Activated naive CD8-positive, alpha-beta T cell treated with anti-CD3 and anti-CD28 coated beads, Interleukin-2, amount 10 ng/mL, durations not matched to agents 7 days and 5 days (primary cell): ENCODE measurements at regions not wholly inside any gene's neighbourhood (a gene's known extent, or its start where the extent isn't known, plus 50 kb on each side); places are given as distances from the start of the nearest gene placed in this dataset.

Experiments used
- ATAC-seq: fragments of 150-1000 bp; cut with Tn5 transposase; one replicate; pipeline ENCODE4 v1.10.0; 2021; ENCODE audit warnings: low read depth, moderate library complexity
- POLR2A ChIA-PET: fragments of 350-600 bp; sonication (Branson Sonifier 250); formaldehyde crosslinking; loops from one replicate; lab custom pipeline; 2021; ENCODE audit warnings: antibody characterized with exemption; lab: Charles Lee
- DNase-seq: peaks from one replicate; pipeline ENCODE4 v3.0.0; 2021
- H3K27ac Mint-ChIP-seq: one replicate; pipeline ENCODE4 v1.8.0; 2022; ENCODE audit warnings: mild to moderate bottlenecking, mixed read lengths
- H3K27me3 Mint-ChIP-seq: one replicate; pipeline ENCODE4 v1.8.0; 2022; ENCODE audit warnings: mild to moderate bottlenecking, moderate library complexity, mixed read lengths
- H3K36me3 Mint-ChIP-seq: one replicate; pipeline ENCODE4 v1.8.0; 2021; ENCODE audit warnings: mild to moderate bottlenecking, mixed read lengths
- H3K4me1 Mint-ChIP-seq: one replicate; pipeline ENCODE4 v1.8.0; 2021; ENCODE audit warnings: mixed read lengths
- H3K4me3 Mint-ChIP-seq: one replicate; pipeline ENCODE4 v1.8.0; 2022; ENCODE audit warnings: mild to moderate bottlenecking, moderate library complexity, mixed read lengths
- H3K9me3 Mint-ChIP-seq: one replicate; pipeline ENCODE4 v1.8.0; 2021; ENCODE audit warnings: mixed read lengths

- H3K27me3 Mint-ChIP-seq = no peaks in the 10 kb centered on the region
- H3K36me3 Mint-ChIP-seq = no peaks in the 10 kb centered on the region
- POLR2A ChIA-PET = no interaction called here
- H3K4me3 Mint-ChIP-seq = no peak overlapping the region
- no peak overlapping the region for H3K27ac Mint-ChIP-seq
- ATAC-seq (no peak), DNase-seq (no peak)
- peaks cover 9% of the 10 kb centered on the region for H3K9me3 Mint-ChIP-seq
- H3K4me1 Mint-ChIP-seq = no peaks in the 10 kb centered on the region
Measured at GRCh38 chr4:125961626-125962025, 646.9 kb downstream of the FAT4 start.

GRCh38 chr4:125975861-125976397 is 661.2 kb downstream of the FAT4 start:
- Mint-ChIP-seq H3K36me3 (no peaks in the 10 kb centered on the region), H3K27me3 (no peaks in the 10 kb centered on the region), H3K4me1 (no peaks in the 10 kb centered on the region), H3K9me3 (no peaks in the 10 kb centered on the region), H3K27ac (no peak overlapping the region), H3K4me3 (no peak overlapping the region)
- DNase-seq (no peak), ATAC-seq (no peak)
- POLR2A ChIA-PET = no interaction called here

- POLR2A ChIA-PET = no interaction called here
- Mint-ChIP-seq H3K27me3 (no peaks in the 10 kb centered on the region), H3K27ac (no peak overlapping the region), H3K9me3 (no peaks in the 10 kb centered on the region), H3K4me3 (no peak overlapping the region), H3K4me1 (no peaks in the 10 kb centered on the region), H3K36me3 (no peaks in the 10 kb centered on the region)
- no peak for DNase-seq
- ATAC-seq = no peak
Measured at GRCh38 chr4:125979950-125980349, 665.2 kb downstream of the FAT4 start.

- DNase-seq (no peak), ATAC-seq (no peak)
- Mint-ChIP-seq H3K27ac (no peak overlapping the region), H3K4me3 (no peak overlapping the region), H3K9me3 (no peaks in the 10 kb centered on the region), H3K27me3 (no peaks in the 10 kb centered on the region), H3K4me1 (no peaks in the 10 kb centered on the region), H3K36me3 (no peaks in the 10 kb centered on the region)
- POLR2A ChIA-PET = no interaction called here
Measured at GRCh38 chr4:125983168-125983567, 668.4 kb downstream of the FAT4 start.

- Mint-ChIP-seq H3K4me1 (no peaks in the 10 kb centered on the region), H3K9me3 (no peaks in the 10 kb centered on the region), H3K27ac (no peak overlapping the region), H3K36me3 (no peaks in the 10 kb centered on the region), H3K27me3 (no peaks in the 10 kb centered on the region), H3K4me3 (no peak overlapping the region)
- POLR2A ChIA-PET = no interaction called here
- ATAC-seq (no peak), DNase-seq (no peak)
Measured at GRCh38 chr4:125985856-125986255, 671.1 kb downstream of the FAT4 start.

GRCh38 chr4:125986307-125986706 is 671.6 kb downstream of the FAT4 start:
- H3K27me3 Mint-ChIP-seq = no peaks in the 10 kb centered on the region
- no peak for ATAC-seq
- no peak for DNase-seq
- no peaks in the 10 kb centered on the region for H3K9me3 Mint-ChIP-seq
- H3K4me1 Mint-ChIP-seq = no peaks in the 10 kb centered on the region
- POLR2A ChIA-PET = no interaction called here
- H3K4me3 Mint-ChIP-seq = no peak overlapping the region
- H3K36me3 Mint-ChIP-seq = no peaks in the 10 kb centered on the region
- H3K27ac Mint-ChIP-seq = no peak overlapping the region

GRCh38 chr4:125988464-125988863 is 673.7 kb downstream of the FAT4 start:
- POLR2A ChIA-PET = no interaction called here
- DNase-seq (no peak), ATAC-seq (no peak)
- Mint-ChIP-seq H3K4me1 (no peaks in the 10 kb centered on the region), H3K36me3 (no peaks in the 10 kb centered on the region), H3K27me3 (no peaks in the 10 kb centered on the region), H3K9me3 (no peaks in the 10 kb centered on the region), H3K27ac (no peak overlapping the region), H3K4me3 (no peak overlapping the region)

- H3K4me1 Mint-ChIP-seq = no peaks in the 10 kb centered on the region
- DNase-seq = no peak
- H3K4me3 Mint-ChIP-seq = no peak overlapping the region
- H3K36me3 Mint-ChIP-seq = no peaks in the 10 kb centered on the region
- H3K27ac Mint-ChIP-seq = no peak overlapping the region
- no peaks in the 10 kb centered on the region for H3K9me3 Mint-ChIP-seq
- no peak for ATAC-seq
- no peaks in the 10 kb centered on the region for H3K27me3 Mint-ChIP-seq
- POLR2A ChIA-PET = no interaction called here
Measured at GRCh38 chr4:125991398-125991797, 676.6 kb downstream of the FAT4 start.

GRCh38 chr4:125992891-125993290 is 678.1 kb downstream of the FAT4 start:
- ATAC-seq (no peak), DNase-seq (no peak)
- POLR2A ChIA-PET = no interaction called here
- Mint-ChIP-seq H3K36me3 (no peaks in the 10 kb centered on the region), H3K9me3 (no peaks in the 10 kb centered on the region), H3K4me1 (no peaks in the 10 kb centered on the region), H3K4me3 (no peak overlapping the region), H3K27me3 (no peaks in the 10 kb centered on the region), H3K27ac (no peak overlapping the region)

- no peaks in the 10 kb centered on the region for H3K36me3 Mint-ChIP-seq
- H3K27me3 Mint-ChIP-seq = no peaks in the 10 kb centered on the region
- POLR2A ChIA-PET = no interaction called here
- no peak overlapping the region for H3K4me3 Mint-ChIP-seq
- no peaks in the 10 kb centered on the region for H3K4me1 Mint-ChIP-seq
- no peak for DNase-seq
- no peak for ATAC-seq
- H3K27ac Mint-ChIP-seq = no peak overlapping the region
- H3K9me3 Mint-ChIP-seq = no peaks in the 10 kb centered on the region
Measured at GRCh38 chr4:125994024-125994423, 679.3 kb downstream of the FAT4 start.

GRCh38 chr4:125994430-125994829 is 679.7 kb downstream of the FAT4 start:
- Mint-ChIP-seq H3K9me3 (no peaks in the 10 kb centered on the region), H3K4me3 (no peak overlapping the region), H3K36me3 (no peaks in the 10 kb centered on the region), H3K4me1 (no peaks in the 10 kb centered on the region), H3K27ac (no peak overlapping the region), H3K27me3 (no peaks in the 10 kb centered on the region)
- ATAC-seq (no peak), DNase-seq (no peak)
- POLR2A ChIA-PET = no interaction called here

- Mint-ChIP-seq H3K36me3 (no peaks in the 10 kb centered on the region), H3K27ac (no peak overlapping the region), H3K4me1 (no peaks in the 10 kb centered on the region), H3K9me3 (no peaks in the 10 kb centered on the region), H3K4me3 (no peak overlapping the region), H3K27me3 (no peaks in the 10 kb centered on the region)
- ATAC-seq (no peak), DNase-seq (no peak)
- POLR2A ChIA-PET = interaction anchor here (0.6 kb wide), 1 partner anchor 40 kb away, joined by 3 read pairs; no protein-coding TSS in a partner anchor
Measured at GRCh38 chr4:126004941-126005340, 690.2 kb downstream of the FAT4 start.

- H3K36me3 Mint-ChIP-seq = no peaks in the 10 kb centered on the region
- no peaks in the 10 kb centered on the region for H3K4me1 Mint-ChIP-seq
- ATAC-seq (no peak), DNase-seq (no peak)
- POLR2A ChIA-PET = no interaction called here
- H3K27ac Mint-ChIP-seq = no peak overlapping the region
- H3K9me3 Mint-ChIP-seq = peaks cover 1% of the 10 kb centered on the region
- no peaks in the 10 kb centered on the region for H3K27me3 Mint-ChIP-seq
- no peak overlapping the region for H3K4me3 Mint-ChIP-seq
Measured at GRCh38 chr4:126007142-126007541, 692.4 kb downstream of the FAT4 start.

- no peak overlapping the region for H3K4me3 Mint-ChIP-seq
- H3K36me3 Mint-ChIP-seq = no peaks in the 10 kb centered on the region
- POLR2A ChIA-PET = no interaction called here
Measured at GRCh38 chr4:126012691-126013290, 698.0 kb downstream of the FAT4 start.

More at GRCh38 chr4:126012691-126013290, 698.0 kb downstream of the FAT4 start:
- Mint-ChIP-seq H3K27ac (no peak overlapping the region), H3K27me3 (no peaks in the 10 kb centered on the region), H3K9me3 (peaks cover 2% of the 10 kb centered on the region), H3K4me1 (no peaks in the 10 kb centered on the region)
- ATAC-seq (no peak), DNase-seq (no peak)
